Cerebellar nuclear complex (tissue), 1 donor: ENCODE measurements at regions not wholly inside any gene's neighbourhood (a gene's known extent, or its start where the extent isn't known, plus 50 kb on each side); places are given as distances from the start of the nearest gene placed in this dataset.

ENCODE experiments used
- DNase-seq, 2 experiments: peaks; one replicate each; lab custom pipeline; 2025; lab: John Stamatoyannopoulos, UW

DNA sequence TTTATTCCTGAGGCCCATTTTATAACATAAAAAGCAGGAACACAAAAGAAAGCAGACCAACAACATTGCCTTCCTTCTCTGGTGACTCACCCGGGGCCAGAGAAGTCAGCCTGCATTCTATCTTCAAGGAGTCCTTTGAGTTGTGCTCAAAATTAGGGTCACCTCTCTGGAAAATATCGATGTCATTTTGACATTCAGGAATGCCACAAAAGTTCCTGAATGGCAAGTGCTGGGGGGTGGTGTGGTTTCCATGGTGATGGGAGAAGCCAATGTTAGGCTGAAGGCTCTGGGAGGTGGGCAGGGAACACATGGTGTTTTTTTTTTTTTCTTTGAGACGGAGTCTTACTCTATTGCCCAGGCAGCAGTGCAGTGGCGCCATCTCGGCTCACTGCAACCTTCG, 159.6 kb downstream of the HAPSTR1 start:
- no peak for DNase-seq

DNA sequence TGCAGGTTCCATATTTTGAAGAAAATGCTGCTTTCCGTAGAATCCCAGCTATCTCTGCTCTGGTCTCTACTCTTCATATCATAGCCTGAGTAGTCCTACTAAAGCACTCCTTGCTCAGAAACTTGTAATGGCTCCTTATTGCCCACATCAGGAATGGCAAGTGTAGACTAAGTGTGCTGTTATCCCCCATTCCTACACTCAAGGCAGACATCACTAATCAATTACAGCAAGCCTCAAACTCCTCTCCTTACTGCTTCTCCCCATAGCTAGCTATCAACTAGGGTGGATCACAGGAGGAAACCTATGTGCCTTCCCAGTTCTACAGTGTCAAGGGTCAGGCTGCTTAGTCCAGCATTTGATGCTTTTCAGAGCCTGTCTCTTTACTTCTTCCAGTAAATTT, 163.4 kb downstream of the HAPSTR1 start:
- no peak for DNase-seq

GRCh38 chr16:9256196-9256595, 164.8 kb downstream of the HAPSTR1 start:
- no peak for DNase-seq

GRCh38 chr16:9257843-9258242, 166.4 kb downstream of the HAPSTR1 start:
- no peak for DNase-seq

- DNase-seq = no peak
These were observed 167.1 kb downstream of the HAPSTR1 start for GRCh38 chr16:9258423-9259051.

DNA sequence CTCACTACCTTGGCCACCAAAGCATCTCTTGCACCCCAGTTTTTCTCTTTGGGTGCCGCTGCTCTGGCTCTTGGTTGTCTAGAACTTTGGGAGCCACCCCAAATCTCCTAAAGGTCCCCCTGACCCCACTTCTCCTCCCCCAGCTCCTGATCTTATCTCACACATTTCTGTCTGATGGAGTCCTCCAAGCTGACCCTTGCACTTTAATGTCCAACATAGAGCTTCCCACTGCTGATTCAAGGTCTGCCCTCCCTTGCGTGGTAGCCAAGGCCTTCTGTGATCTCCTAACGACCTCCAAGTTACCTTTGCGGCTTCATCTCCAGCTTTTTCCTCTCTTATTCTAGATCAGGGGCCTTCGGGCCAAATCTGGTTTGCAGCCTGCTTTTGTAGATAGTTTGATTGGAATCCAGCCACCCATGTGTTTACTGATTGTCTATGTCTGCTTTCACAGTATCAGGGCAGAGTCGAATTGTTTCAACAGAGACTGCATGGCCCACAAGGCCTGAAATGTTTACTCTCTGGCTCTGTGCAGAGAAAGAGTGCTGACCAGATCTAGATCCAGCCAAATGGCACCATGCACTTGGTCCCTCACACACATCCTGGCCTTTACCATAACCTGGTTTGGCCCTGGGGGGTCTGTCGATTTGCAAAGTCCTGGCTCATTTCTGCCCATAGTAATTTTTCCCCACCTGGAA, 168.6 kb downstream of the HAPSTR1 start:
- DNase-seq = no peak

- DNase-seq = no peak
These were observed 169.2 kb downstream of the HAPSTR1 start for GRCh38 chr16:9260666-9261065.

GRCh38 chr16:9261376-9261775, 169.9 kb downstream of the HAPSTR1 start:
- DNase-seq = no peak

DNA sequence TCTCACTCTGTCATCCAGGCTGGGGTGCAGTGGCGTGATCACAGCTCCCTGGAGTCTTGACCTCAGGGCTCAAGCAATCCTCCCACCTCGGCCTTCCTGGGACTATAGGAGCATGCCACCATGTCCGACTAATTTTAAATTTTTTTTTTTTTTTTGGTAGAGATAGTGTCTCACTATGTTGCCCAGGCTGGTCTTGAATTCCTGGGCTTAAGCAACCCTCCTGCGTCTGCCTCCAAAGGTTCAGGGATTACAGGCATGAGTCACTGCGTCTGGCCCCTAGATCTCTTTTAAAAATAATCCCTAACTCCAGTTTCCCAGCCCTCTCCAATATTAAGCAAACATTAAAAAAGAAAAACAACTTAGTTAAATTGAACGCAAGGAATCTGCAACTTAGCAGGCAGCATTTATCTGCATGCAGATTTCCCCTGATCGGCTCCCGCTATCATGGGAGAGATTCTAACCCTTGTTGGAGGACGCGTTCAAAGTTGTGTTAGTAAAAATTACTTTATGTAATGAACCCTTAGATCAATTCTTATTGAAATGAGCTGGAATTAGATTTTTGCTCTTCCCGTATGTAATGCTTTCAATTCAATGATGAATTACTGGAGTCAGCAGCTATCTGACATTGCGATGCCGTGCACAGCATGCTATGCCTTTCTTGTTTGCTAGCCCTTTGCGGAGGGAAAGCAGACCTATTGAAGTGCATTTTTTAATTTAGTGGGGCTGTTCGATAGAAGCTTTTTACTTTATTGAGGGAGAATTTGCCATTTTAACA, 171.7 kb downstream of the HAPSTR1 start:
- no peak for DNase-seq

DNA sequence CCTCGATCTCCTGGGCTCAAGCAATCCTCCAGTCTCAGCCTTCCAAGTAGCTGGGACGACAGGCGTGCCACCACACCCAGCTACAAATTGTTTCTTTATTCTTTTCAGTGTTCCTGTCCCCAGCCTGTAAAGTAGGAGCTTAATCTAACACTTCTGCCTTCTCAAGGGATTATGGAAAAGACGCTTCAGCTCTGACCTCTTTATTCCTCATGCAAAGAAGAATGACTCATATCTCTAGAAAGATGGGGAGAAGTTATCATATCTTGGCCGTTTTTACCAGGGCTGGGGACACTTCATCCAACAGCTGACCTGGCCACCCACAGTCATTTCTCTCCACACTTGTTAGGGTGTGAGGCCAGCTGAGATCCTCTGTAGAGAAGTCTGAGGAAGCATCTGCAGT, 172.6 kb downstream of the HAPSTR1 start:
- DNase-seq = no peak

GRCh38 chr16:9268446-9268845, 177.0 kb downstream of the HAPSTR1 start:
- DNase-seq = no peak

DNA sequence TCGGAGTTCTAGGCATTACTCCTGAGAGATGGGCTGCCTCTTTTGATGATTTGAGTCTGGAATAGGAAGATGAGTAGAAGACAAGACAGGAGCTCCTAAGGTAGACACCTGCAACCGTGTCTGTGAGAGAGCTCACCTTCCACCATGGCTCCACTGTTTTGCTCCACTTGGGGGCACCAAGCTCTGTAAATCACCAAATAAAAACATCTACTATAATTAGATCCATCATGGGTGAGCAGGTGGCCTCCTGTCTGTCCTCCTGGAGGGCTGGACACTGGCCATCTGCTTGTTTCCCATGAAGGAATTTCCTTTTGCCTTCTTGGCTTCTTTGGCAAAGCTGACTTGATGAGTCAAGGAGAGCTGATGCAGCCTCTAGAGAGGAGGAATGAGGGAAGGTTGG, 179.0 kb downstream of the HAPSTR1 start:
- DNase-seq = no peak

GRCh38 chr16:9270941-9271340, 179.5 kb downstream of the HAPSTR1 start:
- no peak for DNase-seq

DNA sequence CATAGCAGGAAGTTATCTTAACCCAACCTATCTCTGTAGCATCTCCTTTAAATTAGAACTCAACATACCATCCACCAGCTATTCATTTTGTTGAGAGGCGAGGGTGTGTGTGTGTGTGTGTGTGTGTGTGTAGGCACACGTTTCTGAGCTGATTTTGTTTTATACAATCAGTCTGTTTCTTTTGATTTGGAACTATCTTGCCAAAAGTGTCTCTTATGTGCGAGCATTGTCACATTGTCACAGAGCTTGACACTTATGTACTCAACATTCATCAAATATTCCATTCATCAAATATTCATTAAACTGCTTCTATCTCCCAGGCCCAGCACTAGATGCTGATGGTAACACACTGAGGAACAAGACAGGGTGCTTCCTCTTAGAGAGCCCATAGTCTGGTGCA, 180.4 kb downstream of the HAPSTR1 start:
- DNase-seq = no peak

DNA sequence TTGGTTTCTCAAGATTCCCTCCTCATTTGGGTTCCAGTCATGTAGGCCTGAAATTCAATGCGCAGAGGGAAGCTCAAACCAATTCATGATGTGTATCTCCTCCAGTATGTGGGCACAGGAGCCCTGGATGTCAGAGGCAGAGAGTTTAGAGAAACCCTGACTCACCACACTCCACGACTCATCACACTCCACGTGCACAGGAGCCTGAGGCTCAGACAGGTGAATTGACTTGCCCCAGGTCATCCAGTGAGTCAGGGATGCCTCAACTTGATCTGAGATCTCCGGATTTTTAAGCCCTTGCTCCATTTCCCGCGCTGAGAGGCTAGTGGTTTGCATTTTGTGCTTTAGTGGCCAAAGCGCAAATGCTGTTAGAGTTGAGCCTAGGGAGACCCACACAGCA, 183.9 kb downstream of the HAPSTR1 start:
- no peak for DNase-seq

- no peak for DNase-seq
These were observed 184.4 kb downstream of the HAPSTR1 start for GRCh38 chr16:9275816-9276354.

- no peak for DNase-seq
These were observed 188.0 kb downstream of the HAPSTR1 start for GRCh38 chr16:9279291-9280068.

GRCh38 chr16:9280069-9280466, 188.6 kb downstream of the HAPSTR1 start:
- DNase-seq = no peak

DNA sequence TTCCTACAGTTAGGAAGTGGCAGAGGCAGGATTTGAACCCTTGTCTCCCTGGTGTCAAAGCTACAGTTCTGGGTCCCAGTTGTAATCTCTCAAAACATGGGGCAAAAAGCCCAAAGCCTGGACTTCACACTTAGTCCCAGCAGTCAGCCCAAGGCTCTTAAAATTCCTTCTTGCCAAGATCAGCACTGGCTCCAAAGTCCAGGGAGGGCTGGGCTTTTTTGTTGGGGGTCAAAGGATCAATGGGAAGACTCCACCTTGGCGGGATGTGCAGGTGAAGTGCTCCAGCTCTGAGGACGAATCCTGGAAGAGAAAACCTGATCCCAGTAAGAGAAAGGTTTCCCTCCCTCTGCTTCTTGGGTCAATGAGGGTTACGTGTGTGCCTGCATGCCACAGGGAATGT, 195.5 kb downstream of the HAPSTR1 start:
- DNase-seq = no peak

DNA sequence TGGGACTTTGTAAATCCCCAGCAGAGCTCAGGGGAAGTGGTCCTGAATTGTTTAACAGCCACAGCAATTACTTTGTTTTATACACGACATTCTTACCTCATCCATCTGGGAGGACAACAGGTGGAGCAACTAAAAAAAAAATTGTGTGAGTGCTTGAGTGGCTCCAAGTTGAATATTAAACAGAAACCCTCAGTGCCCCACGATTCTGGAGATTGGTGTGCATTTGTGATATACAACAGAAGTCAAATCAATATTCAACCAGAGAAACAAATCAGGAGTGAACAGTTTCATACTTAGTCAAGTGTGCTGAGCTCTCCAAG, 204.8 kb downstream of the HAPSTR1 start:
- DNase-seq = no peak

GRCh38 chr16:9297437-9298113, 206.1 kb downstream of the HAPSTR1 start:
- no peak for DNase-seq

GRCh38 chr16:9300252-9300651, 208.8 kb downstream of the HAPSTR1 start:
- no peak for DNase-seq
